GM18858 (cell line): ENCODE measurements at regions not wholly inside any gene's neighbourhood (a gene's known extent, or its start where the extent isn't known, plus 50 kb on each side); places are given as distances from the start of the nearest gene placed in this dataset.

Source experiments
- ATAC-seq: cut with Tn5 transposase; IDR thresholded peaks from one replicate; pipeline ENCODE4 v1.9.1; 2021; ENCODE audit not compliant: unreplicated experiment

GRCh38 chr18:24975496-24976372 lies 376.2 kb downstream of the ZNF521 start:
- ATAC-seq = no peak

- no peak for ATAC-seq
Measured at GRCh38 chr18:24976502-24976901, 375.5 kb downstream of the ZNF521 start.

- ATAC-seq = no peak
Measured at GRCh38 chr18:24979235-24979634, 372.7 kb downstream of the ZNF521 start.

- no peak for ATAC-seq
Measured at GRCh38 chr18:24982831-24983230, 369.1 kb downstream of the ZNF521 start.

GRCh38 chr18:24983566-24984139 lies 368.3 kb downstream of the ZNF521 start:
- ATAC-seq = no peak

GRCh38 chr18:24985586-24985985 lies 366.4 kb downstream of the ZNF521 start:
- ATAC-seq = no peak

- no peak for ATAC-seq
Measured at GRCh38 chr18:24986666-24987302, 365.2 kb downstream of the ZNF521 start.

GRCh38 chr18:24987303-24988252 lies 364.4 kb downstream of the ZNF521 start:
- ATAC-seq = no peak

- ATAC-seq = no peak
Measured at GRCh38 chr18:24988253-24988840, 363.6 kb downstream of the ZNF521 start.

- no peak for ATAC-seq
Measured at GRCh38 chr18:24989760-24990593, 362.0 kb downstream of the ZNF521 start.

- ATAC-seq = no peak
Measured at GRCh38 chr18:24990671-24991134, 361.3 kb downstream of the ZNF521 start.

GRCh38 chr18:24991141-24992060 lies 360.6 kb downstream of the ZNF521 start:
- no peak for ATAC-seq

GRCh38 chr18:24992491-24992890 lies 359.5 kb downstream of the ZNF521 start:
- ATAC-seq = no peak

- no peak for ATAC-seq
Measured at GRCh38 chr18:24993628-24994027, 358.3 kb downstream of the ZNF521 start.

GRCh38 chr18:24995056-24995455 lies 356.9 kb downstream of the ZNF521 start:
- no peak for ATAC-seq

- no peak for ATAC-seq
Measured at GRCh38 chr18:24995755-24996154, 356.2 kb downstream of the ZNF521 start.

- no peak for ATAC-seq
Measured at GRCh38 chr18:24999650-25000267, 352.2 kb downstream of the ZNF521 start.

GRCh38 chr18:25001803-25002202 lies 350.2 kb downstream of the ZNF521 start:
- ATAC-seq = no peak
